Endothelial cell of umbilical vein (primary cell): ENCODE measurements at regions not wholly inside any gene's neighbourhood (a gene's known extent, or its start where the extent isn't known, plus 50 kb on each side); places are given as distances from the start of the nearest gene placed in this dataset.

Experiments used
- BruUV-seq: library from RNA; stranded (reverse); fragments of 400-500 nt; replicated peaks from 2 replicates; lab custom pipeline; 2021; lab: Mats Ljungman, UMichigan
- CTCF ChIA-PET: fragments of 300-600, 350-600 bp; sonication (Branson Sonifier 250); formaldehyde crosslinking; loops from one replicate; lab custom pipeline; 2021; ENCODE audit warnings: antibody characterized with exemption, inconsistent platforms; lab: Charles Lee
- POLR2A ChIA-PET: fragments of 300-600, 350-600 bp; sonication (Branson Sonifier 250); formaldehyde crosslinking; loops from one replicate; lab custom pipeline; 2021; ENCODE audit warnings: antibody characterized with exemption, inconsistent platforms; lab: Charles Lee
- DNase-seq: peaks from one replicate; pipeline ENCODE4 v3.0.0-alpha.2; 2011; ENCODE audit warnings: low read depth, low spot score
- FAIRE-seq: peaks from 2 replicates; lab custom pipeline; 2011; peaks lifted over from hg19 to GRCh38; lab: Jason Lieb, UNC
- H2AFZ ChIP-seq: 2 replicates; pipeline ENCODE4 v1.6.0; 2012; ENCODE audit warnings: low read depth, low read length, control low read depth, inconsistent platforms
- H3K27ac ChIP-seq: 2 replicates; pipeline ENCODE4 v1.5.1; 2011; ENCODE audit warnings: low read depth, mild to moderate bottlenecking, control low read depth, low read length, moderate library complexity; ENCODE audit not compliant: insufficient read depth
- H3K27me3 ChIP-seq, 2 experiments: 2 replicates each; pipeline versions ENCODE4 v1.6.0 to v1.6.1; 2011; ENCODE audit warnings: low read length in 2 of 2, mixed read lengths in 1 of 2; ENCODE audit not compliant: control insufficient read depth in 2 of 2, insufficient read depth in 2 of 2
- H3K36me3 ChIP-seq, 2 experiments: 2 replicates in 1 of 2; 3 replicates in 1 of 2; pipeline ENCODE4 v1.5.1; 2011; ENCODE audit warnings: low read length in 2 of 2, mild to moderate bottlenecking in 1 of 2, moderate library complexity in 1 of 2; ENCODE audit not compliant: control insufficient read depth in 2 of 2, insufficient read depth in 2 of 2; ENCODE audit errors: extremely low read depth in 1 of 2
- H3K4me1 ChIP-seq: 3 replicates; pipeline ENCODE4 v1.5.1; 2011; ENCODE audit warnings: mild to moderate bottlenecking, low read length; ENCODE audit not compliant: control insufficient read depth, insufficient read depth; ENCODE audit errors: extremely low read depth
- H3K4me2 ChIP-seq: 2 replicates; pipeline ENCODE4 v1.6.1; 2011; ENCODE audit warnings: low read length, control low read depth, mixed read lengths; ENCODE audit not compliant: insufficient read depth
- H3K4me3 ChIP-seq, 3 experiments: fragments of 200-600 bp in 1 of 3; sonication (generic), shearing (Covaris generic) in 1 of 3; replicated peaks in 1 of 3; 2 replicates each; pipeline ENCODE4 v1.5.1; 2011 to 2016; ENCODE audit warnings: control low read depth in 3 of 3, low read length in 3 of 3, mild to moderate bottlenecking in 2 of 3, inconsistent platforms in 1 of 3, low read depth in 1 of 3, moderate library complexity in 1 of 3; ENCODE audit not compliant: insufficient read depth in 1 of 3
- H3K79me2 ChIP-seq: 2 replicates; pipeline ENCODE4 v1.6.0; 2012; ENCODE audit warnings: low read length, inconsistent platforms; ENCODE audit not compliant: control insufficient read depth, insufficient read depth
- H3K9ac ChIP-seq: replicated peaks from 2 replicates; pipeline ENCODE3; 2011; ENCODE audit warnings: low read length, control low read depth; ENCODE audit not compliant: insufficient read depth; ENCODE audit errors: extremely low read depth
- H3K9me1 ChIP-seq: replicated peaks from 3 replicates; pipeline ENCODE4 v1.6.0; 2011; ENCODE audit warnings: mild to moderate bottlenecking, low read length; ENCODE audit not compliant: control insufficient read depth, insufficient read depth; ENCODE audit errors: extremely low read depth
- H3K9me3 ChIP-seq: replicated peaks from 2 replicates; pipeline ENCODE4 v1.5.1; 2012; ENCODE audit warnings: low read length, inconsistent platforms; ENCODE audit not compliant: control insufficient read depth, insufficient read depth
- H4K20me1 ChIP-seq: replicated peaks from 2 replicates; pipeline ENCODE3; 2011; ENCODE audit warnings: mild to moderate bottlenecking, low read length; ENCODE audit not compliant: control insufficient read depth, insufficient read depth; ENCODE audit errors: extremely low read depth
- CTCF ChIP-seq, 2 donors: IDR thresholded peaks; 1 replicate in 1 of 2; 2 replicates in 1 of 2; pipeline ENCODE4 v1.5.1; 2011; ENCODE audit warnings: low read length in 2 of 2, mild to moderate bottlenecking in 2 of 2, moderate library complexity in 2 of 2, control low read depth in 1 of 2, inconsistent platforms in 1 of 2, low read depth in 1 of 2; ENCODE audit not compliant: insufficient read depth in 1 of 2; ENCODE audit errors: extremely low read depth in 1 of 2
- EZH2 ChIP-seq: IDR thresholded peaks from 2 replicates; pipeline ENCODE4 v1.6.1; 2012; ENCODE audit warnings: borderline replicate concordance, low read depth, mild to moderate bottlenecking, moderate library complexity, low read length, inconsistent platforms; ENCODE audit not compliant: severe bottlenecking
- FOS ChIP-seq: IDR thresholded peaks from 2 replicates; pipeline ENCODE4 v1.6.1; 2011; ENCODE audit warnings: mild to moderate bottlenecking, low read length, moderate library complexity, borderline replicate concordance; ENCODE audit not compliant: insufficient read depth
- GATA2 ChIP-seq: IDR thresholded peaks from 2 replicates; pipeline ENCODE4 v1.7.0; 2011; ENCODE audit warnings: low read depth, mild to moderate bottlenecking, moderate library complexity, mixed read lengths, low read length; ENCODE audit not compliant: insufficient read length, insufficient read depth
- JUN ChIP-seq: IDR thresholded peaks from 2 replicates; pipeline ENCODE4 v1.6.1; 2011; ENCODE audit warnings: borderline replicate concordance, low read depth; ENCODE audit not compliant: insufficient read length, insufficient read depth
- MAX ChIP-seq: IDR thresholded peaks from 2 replicates; pipeline ENCODE4 v1.6.1; 2011; ENCODE audit not compliant: insufficient read depth, insufficient read length
- MYC ChIP-seq: IDR thresholded peaks from one replicate; pipeline ENCODE4 v1.6.1; 2011; ENCODE audit warnings: mild to moderate bottlenecking, low read depth, low read length
- POLR2A ChIP-seq: IDR thresholded peaks from 2 replicates; pipeline ENCODE4 v1.6.1; 2012; ENCODE audit warnings: low read depth, mild to moderate bottlenecking, control low read depth, low read length
- POLR2AphosphoS5 ChIP-seq: IDR thresholded peaks from 2 replicates; pipeline ENCODE4 v1.6.1; 2012; ENCODE audit warnings: low read depth, mild to moderate bottlenecking, control low read depth, low read length, moderate library complexity; ENCODE audit not compliant: insufficient read depth
- dilution Hi-C: fragments of 300-500 bp; cut with MboI; formaldehyde crosslinking; loops from one replicate; pipeline ENCODE4 v1.15.0; 2019; ENCODE audit warnings: low sequenced_read_pairs; ENCODE audit not compliant: extremely low pct_ligation_motif_present
- intact Hi-C: fragments of 100-400 bp; cut with micrococcal nuclease; formaldehyde crosslinking; loops from one replicate; pipeline ENCODE4 v1.10.0; 2022

GRCh38 chr1:198892065-198892464, 253.2 kb downstream of the PTPRC start:
- BruUV-seq, result no TSS peak
- Histone ChIP-seq H3K27ac (peak overlapping the region; percentile 74), H4K20me1 (peaks cover 3% of the 10 kb centered on the region), H3K9ac (peak overlapping the region; percentile 66), H3K79me2 (peaks cover 80% of the 10 kb centered on the region), H3K27me3 (no peaks in the 10 kb centered on the region), H2AFZ (no peak overlapping the region), H3K4me1 (peaks cover 44% of the 10 kb centered on the region), H3K4me3 (no peak overlapping the region), H3K4me2 (peak overlapping the region; percentile 52), H3K36me3 (peaks cover 0 to 8% of the 10 kb centered on the region in 2 experiments), H3K9me1 (no peaks in the 10 kb centered on the region), H3K9me3 (no peaks in the 10 kb centered on the region)
- DNase-seq (peak; percentile 87), FAIRE-seq (peak; percentile 57)
- TF ChIP-seq EZH2, result no peak
- TF ChIP-seq JUN, result peak; percentile 80
- TF ChIP-seq MAX, result no peak
- TF ChIP-seq MYC, result no peak
- TF ChIP-seq CTCF (IDR thresholded peaks at IDR 0.05; ENCODE audit: extremely low read depth in 1 of 2, insufficient read depth in 1 of 2, low read depth in 1 of 2, low read length in 2 of 2), result no peak
- peak; percentile 34 for TF ChIP-seq FOS
- no peak for TF ChIP-seq POLR2A
- peak; percentile 79 for TF ChIP-seq POLR2AphosphoS5
- peak; percentile 67 for TF ChIP-seq GATA2
- ChIA-PET CTCF (interaction anchor here (0.9 to 2.5 kb wide), 11 partner anchors 10 to 571 kb away, joined by 3 to 13 read pairs (median 4); no protein-coding TSS in a partner anchor), POLR2A (interaction anchor here (1.0 to 1.5 kb wide), 3 partner anchors 12 to 44 kb away, joined by 3 to 7 read pairs (median 5); no protein-coding TSS in a partner anchor)
- intact Hi-C loops, result loop anchor here (1.0 to 5.0 kb wide), 7 partner anchors 10 to 571 kb away; no protein-coding TSS in a partner anchor
- dilution Hi-C loops, result no loop called here
